Heart left ventricle (tissue), 16 donors: ENCODE measurements at regions not wholly inside any gene's neighbourhood (a gene's known extent, or its start where the extent isn't known, plus 50 kb on each side); places are given as distances from the start of the nearest gene placed in this dataset.
A peak's percentile ranks its signal among the peaks of the same experiment; 100 is the strongest.

Source experiments
- ATAC-seq, 4 donors: fragments of 200-7000 bp; cut with Tn5 transposase; one replicate each; pipeline ENCODE4 v1.9.1; 2020 to 2022; ENCODE audit warnings: moderate library complexity in 4 of 4, mild to moderate bottlenecking in 3 of 4, moderate number of reproducible peaks in 1 of 4
- DNase-seq, 5 donors: peaks; one replicate each; pipeline ENCODE4 v3.0.0-alpha.2; 2020
- H3K27ac ChIP-seq, 12 donors: fragments of 200-600 bp; sonication (generic) in 4 of 12; one replicate each; pipeline versions ENCODE4 v1.5.0 to v1.8.0; 2016 to 2022; ENCODE audit warnings: mild to moderate bottlenecking in 2 of 12
- H3K27me3 ChIP-seq, 9 donors: fragments of 200-600 bp; sonication (generic) in 2 of 9; one replicate each; pipeline versions ENCODE4 v1.5.1 to v1.8.0; 2016 to 2022; ENCODE audit warnings: mild to moderate bottlenecking in 3 of 9
- H3K36me3 ChIP-seq, 9 donors: fragments of 200-600 bp; sonication (generic) in 2 of 9; one replicate each; pipeline versions ENCODE4 v1.5.0 to v1.8.0; 2018 to 2022; ENCODE audit warnings: mild to moderate bottlenecking in 2 of 9
- H3K4me1 ChIP-seq, 12 donors: fragments of 200-600 bp; sonication (generic) in 4 of 12; one replicate each; pipeline versions ENCODE4 v1.5.0 to v1.8.0; 2016 to 2022; ENCODE audit warnings: mild to moderate bottlenecking in 3 of 12
- H3K4me3 ChIP-seq, 12 donors: fragments of 200-600 bp; sonication (generic) in 4 of 12; one replicate each; pipeline versions ENCODE4 v1.5.0 to v1.8.0; 2017 to 2022; ENCODE audit warnings: mild to moderate bottlenecking in 9 of 12, moderate library complexity in 4 of 12
- H3K9me3 ChIP-seq, 12 donors: fragments of 200-600 bp; sonication (generic) in 4 of 12; one replicate each; pipeline versions ENCODE4 v1.5.0 to v1.8.0; 2016 to 2022; ENCODE audit warnings: mild to moderate bottlenecking in 1 of 12
- CTCF ChIP-seq, 12 donors: fragments of 200-600 bp; sonication (generic) in 4 of 12; IDR thresholded peaks; one replicate each; pipeline versions ENCODE4 v1.5.0 to v1.8.0; 2018 to 2022; ENCODE audit warnings: antibody characterized with exemption in 12 of 12, mild to moderate bottlenecking in 5 of 12
- POLR2A ChIP-seq, 2 donors: fragments of 450-650 bp; IDR thresholded peaks; one replicate each; pipeline ENCODE4 v1.6.1; 2017; ENCODE audit warnings: antibody characterized with exemption in 2 of 2, mild to moderate bottlenecking in 2 of 2, moderate library complexity in 2 of 2
- WGBS, 4 donors: extraction: QIAGEN DNeasy Blood & Tissue Kit in 2 of 4; methylation state at CpG; one replicate each; pipeline versions ENCODE4 v1.1.5 to v1.1.7; 2013 to 2018; 5-methylcytosine and 5-hydroxymethylcytosine counted together
- intact Hi-C, 10 donors: fragments of 100-400 bp; cut with DNase I; formaldehyde crosslinking; loops; one replicate each; pipeline versions ENCODE4 v1.11.1 to v1.14.2; 2022
- donor health status: ischemic (EF 13 %, LVEDD 7.1; RV severe dilation, severe dysfunction).
- donor health status: healthy with polysubstance abuse.
- donor health status: DM: no; HTN: yes; CAD: no.
- donor health status: DM: no; HTN: no; CAD: no.
- donor health status: ischemic (EF 25% LVEDD 6.9; RV normal size, moderate dysfunction).
- donor health status: ischemic (EF 25% LVEDD 5.7; RV mildly dilated, moderate dysfunction).
- donor health status: healthy.
- donor health status: DM: yes; HTN: yes; CAD: no.
- donor health status: ischemic (EF 35%, LVEDD 5.7; RV mildly dilated, moderate dysfunction).
- donor health status: nonischemic (EF 11% LVEDD 7.7; RV severe dilation, severe dysfunction).
- donor health status: DM: yes; HTN: yes; CAD: no.
- donor health status: PGD.
- donor health status: ischemic (EF 29% LVEDD 5.4; RV normal size, mild dysfunction).
- donor health status: nonischemic (EF 23%, LVEDD 6.1; RV moderate dilation, normal function).

- H3K4me1 ChIP-seq: peaks cover 0 to 5% (median 0%) of the 10 kb centered on the region in 12 donors
- TF ChIP-seq CTCF (IDR thresholded peaks at IDR 0.05) (no peak), POLR2A (IDR thresholded peaks at IDR 0.05) (no peak)
- H3K36me3 ChIP-seq: no peaks in the 10 kb centered on the region
- no peak overlapping the region for H3K27ac ChIP-seq
- no peak overlapping the region for H3K4me3 ChIP-seq
- ATAC-seq (peak in 3 of 4 donors; percentile 41 to 73 (median 53)), DNase-seq (no peak)
- peaks cover 0 to 12% (median 0%) of the 10 kb centered on the region in 9 donors for H3K27me3 ChIP-seq
- peaks cover 0 to 14% (median 0%) of the 10 kb centered on the region in 12 donors for H3K9me3 ChIP-seq
- WGBS, 4 donors: 52 to 62% (median 57%) methylated on average over 12 of the region's 12 CpGs
- intact Hi-C loops: no loop called here
Measured at GRCh38 chr13:112177450-112178288, 110.7 kb downstream of the SOX1 start.

- no peak for ATAC-seq
- Histone ChIP-seq H3K4me1 (peaks cover 0 to 5% (median 0%) of the 10 kb centered on the region in 12 donors), H3K9me3 (peaks cover 0 to 11% (median 0%) of the 10 kb centered on the region in 12 donors), H3K27me3 (peaks cover 0 to 11% (median 0%) of the 10 kb centered on the region in 9 donors), H3K27ac (no peak overlapping the region), H3K36me3 (no peaks in the 10 kb centered on the region), H3K4me3 (no peak overlapping the region)
- TF ChIP-seq POLR2A (IDR thresholded peaks at IDR 0.05): no peak
- TF ChIP-seq CTCF (IDR thresholded peaks at IDR 0.05): no peak
- WGBS, 4 donors: 88 to 92% (median 89%) methylated on average over 5 of the region's 5 CpGs
- intact Hi-C loops: no loop called here
- peak in 1 of 5 donors; percentile 33 for DNase-seq
Measured at GRCh38 chr13:112178769-112179168, 111.8 kb downstream of the SOX1 start.

DNA sequence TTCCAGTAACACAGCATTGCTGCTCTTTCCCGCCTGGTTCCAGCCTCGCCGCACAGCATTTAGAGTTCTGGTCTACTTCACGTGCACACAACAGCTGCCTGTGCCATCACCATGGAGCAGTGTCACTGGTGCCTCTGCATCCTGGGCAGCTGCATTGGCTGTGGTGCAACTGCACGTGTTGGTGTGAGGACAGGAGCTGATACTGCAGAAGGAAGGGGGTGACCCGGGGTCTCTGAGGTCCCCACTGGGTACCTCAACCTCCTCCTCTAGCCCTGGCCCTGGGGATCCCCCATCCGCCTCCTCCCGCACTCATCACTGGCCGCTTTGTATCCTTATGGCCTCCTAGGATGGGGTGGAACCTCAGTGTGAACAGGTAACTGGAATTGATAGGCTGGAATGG, 112.5 kb downstream of the SOX1 start:
- H3K27ac ChIP-seq: no peak overlapping the region
- H3K4me3 ChIP-seq: no peak overlapping the region
- peaks cover 0 to 5% (median 0%) of the 10 kb centered on the region in 12 donors for H3K4me1 ChIP-seq
- 85 to 87% (median 86%) methylated on average over 9 of the region's 9 CpGs for WGBS, 4 donors
- ATAC-seq: no peak
- no peaks in the 10 kb centered on the region for H3K36me3 ChIP-seq
- peaks cover 0 to 4% (median 0%) of the 10 kb centered on the region in 12 donors for H3K9me3 ChIP-seq
- TF ChIP-seq POLR2A (IDR thresholded peaks at IDR 0.05) (no peak), CTCF (IDR thresholded peaks at IDR 0.05) (no peak)
- H3K27me3 ChIP-seq: peaks cover 0 to 11% (median 0%) of the 10 kb centered on the region in 9 donors
- intact Hi-C loops: no loop called here
- peak in 1 of 5 donors; percentile 48 for DNase-seq

DNA sequence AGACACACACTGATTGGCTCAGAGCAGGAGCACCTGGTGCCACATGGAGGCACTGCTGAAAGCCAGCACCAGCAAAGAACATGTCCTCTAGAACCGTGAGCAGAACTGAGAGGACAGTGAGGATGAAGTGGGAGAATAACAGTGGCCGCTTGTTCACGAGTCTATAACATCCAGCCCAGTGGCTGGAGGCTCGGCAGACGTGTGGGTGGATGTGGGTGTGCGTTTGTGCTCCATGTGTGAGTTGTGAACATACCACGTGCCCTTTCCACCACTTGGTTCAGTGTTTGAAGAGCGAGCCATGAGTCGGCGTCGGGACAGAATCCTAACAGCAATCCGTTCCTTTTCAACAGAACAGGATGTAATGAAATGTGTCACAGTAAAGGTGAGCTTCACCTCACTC, 113.0 kb downstream of the SOX1 start:
- no peaks in the 10 kb centered on the region for H3K36me3 ChIP-seq
- intact Hi-C loops: no loop called here
- H3K27ac ChIP-seq: no peak overlapping the region
- 78 to 89% (median 84%) methylated on average over 12 of the region's 12 CpGs for WGBS, 4 donors
- H3K4me1 ChIP-seq: peaks cover 0 to 5% (median 0%) of the 10 kb centered on the region in 12 donors
- DNase-seq: no peak
- H3K27me3 ChIP-seq: peaks cover 0 to 11% (median 0%) of the 10 kb centered on the region in 9 donors
- no peak overlapping the region for H3K4me3 ChIP-seq
- no peak for TF ChIP-seq POLR2A (IDR thresholded peaks at IDR 0.05)
- TF ChIP-seq CTCF (IDR thresholded peaks at IDR 0.05): no peak
- H3K9me3 ChIP-seq: no peaks in the 10 kb centered on the region
- no peak for ATAC-seq
